OCI-LY1 (cell line): ENCODE measurements at regions not wholly inside any gene's neighbourhood (a gene's known extent, or its start where the extent isn't known, plus 50 kb on each side); places are given as distances from the start of the nearest gene placed in this dataset.

ENCODE experiments used
- H2AFZ ChIP-seq: fragments of 200-600 bp; sonication (generic), shearing (Covaris generic); 2 replicates; pipeline ENCODE4 v1.6.0; 2014; ENCODE audit warnings: antibody characterized with exemption, mild to moderate bottlenecking, low read length
- H3F3A ChIP-seq: fragments of 200-600 bp; sonication (generic), shearing (Covaris generic); 2 replicates; pipeline ENCODE4 v1.6.0; 2014; ENCODE audit warnings: mild to moderate bottlenecking, antibody characterized with exemption, low read length, moderate library complexity; ENCODE audit not compliant: insufficient read depth
- H3K27ac ChIP-seq: fragments of 200-600 bp; sonication (generic); 2 replicates; pipeline ENCODE4 v1.5.1; 2014; ENCODE audit warnings: low read length, mixed run types, mild to moderate bottlenecking, low read depth; ENCODE audit not compliant: poor library complexity, severe bottlenecking
- H3K27me3 ChIP-seq: fragments of 200-600 bp; sonication (generic); 2 replicates; pipeline ENCODE4 v1.6.0; 2014; ENCODE audit warnings: antibody characterized with exemption, mild to moderate bottlenecking, low read length, moderate library complexity; ENCODE audit not compliant: insufficient read depth
- H3K36me3 ChIP-seq: fragments of 200-600 bp; sonication (generic); 2 replicates; pipeline ENCODE4 v1.6.1; 2014; ENCODE audit warnings: mild to moderate bottlenecking, antibody characterized with exemption, low read length, moderate library complexity, mixed read lengths; ENCODE audit not compliant: insufficient read depth
- H3K4me1 ChIP-seq: fragments of 200-600 bp; sonication (generic); 2 replicates; pipeline ENCODE4 v1.5.1; 2014; ENCODE audit warnings: mild to moderate bottlenecking, low read length, moderate library complexity; ENCODE audit not compliant: insufficient read depth, severe bottlenecking
- H3K4me2 ChIP-seq: fragments of 200-600 bp; sonication (generic), shearing (Covaris generic); 2 replicates; pipeline ENCODE4 v1.6.1; 2014; ENCODE audit warnings: low read length
- H3K4me3 ChIP-seq: fragments of 200-600 bp; sonication (generic); 2 replicates; pipeline ENCODE4 v1.5.1; 2014; ENCODE audit warnings: low read length, low read depth, mild to moderate bottlenecking, mixed read lengths; ENCODE audit not compliant: poor library complexity, severe bottlenecking
- H3K79me2 ChIP-seq: fragments of 200-600 bp; shearing (Covaris generic); 2 replicates; pipeline ENCODE4 v1.6.1; 2016; ENCODE audit warnings: mixed run types, low read length, mixed read lengths; ENCODE audit not compliant: insufficient read depth
- H3K9ac ChIP-seq: fragments of 200-600 bp; sonication (generic), shearing (Covaris generic); 2 replicates; pipeline ENCODE4 v1.6.1; 2014; ENCODE audit warnings: mild to moderate bottlenecking, low read length, mixed read lengths
- H3K9me2 ChIP-seq: fragments of 200-600 bp; sonication (generic), shearing (Covaris generic); 2 replicates; pipeline ENCODE4 v1.6.1; 2014; ENCODE audit warnings: low read depth, mild to moderate bottlenecking, low read length, mixed read lengths
- H3K9me3 ChIP-seq: fragments of 200-600 bp; shearing (Covaris generic); 2 replicates; pipeline ENCODE4 v1.6.1; 2014; ENCODE audit warnings: low read length, mixed read lengths
- H4K20me1 ChIP-seq: fragments of 200-600 bp; sonication (generic), shearing (Covaris generic); 2 replicates; pipeline ENCODE4 v1.6.0; 2016; ENCODE audit warnings: mild to moderate bottlenecking, low read length; ENCODE audit not compliant: insufficient read depth
- CTCF ChIP-seq: fragments of 200-600 bp; sonication (generic), shearing (Covaris generic); IDR thresholded peaks from 2 replicates; pipeline ENCODE4 v1.5.1; 2017; ENCODE audit warnings: mild to moderate bottlenecking, antibody characterized with exemption, low read length, moderate library complexity, mixed read lengths
- EZH2 ChIP-seq: fragments of 200-600 bp; sonication (generic), shearing (Covaris generic); IDR thresholded peaks from 2 replicates; pipeline ENCODE4 v1.8.0; 2017; ENCODE audit warnings: borderline replicate concordance, mixed run types, mild to moderate bottlenecking, antibody characterized with exemption, low read length, moderate library complexity, mixed read lengths

GRCh38 chr7:155229548-155230168 lies 68.0 kb upstream of the INSIG1 start:
- Histone ChIP-seq H3K27ac (no peak overlapping the region), H3K4me2 (no peak overlapping the region), H3F3A (no peaks in the 10 kb centered on the region), H3K9me3 (no peaks in the 10 kb centered on the region), H3K36me3 (no peaks in the 10 kb centered on the region), H3K27me3 (peaks cover 24% of the 10 kb centered on the region), H3K79me2 (no peaks in the 10 kb centered on the region), H3K9ac (no peak overlapping the region), H3K4me3 (no peak overlapping the region), H3K4me1 (no peaks in the 10 kb centered on the region), H4K20me1 (no peaks in the 10 kb centered on the region), H2AFZ (no peak overlapping the region), H3K9me2 (no peaks in the 10 kb centered on the region)
- TF ChIP-seq EZH2 (no peak), CTCF (no peak)

- Histone ChIP-seq H3F3A (no peaks in the 10 kb centered on the region), H3K4me3 (no peak overlapping the region), H3K9me2 (no peaks in the 10 kb centered on the region), H3K36me3 (no peaks in the 10 kb centered on the region), H3K27ac (no peak overlapping the region), H2AFZ (no peak overlapping the region), H3K4me1 (no peaks in the 10 kb centered on the region), H3K9me3 (no peaks in the 10 kb centered on the region), H4K20me1 (no peaks in the 10 kb centered on the region), H3K4me2 (no peak overlapping the region), H3K9ac (no peak overlapping the region), H3K79me2 (no peaks in the 10 kb centered on the region), H3K27me3 (peaks cover 24% of the 10 kb centered on the region)
- TF ChIP-seq EZH2 (no peak), CTCF (no peak)
These were observed 67.5 kb upstream of the INSIG1 start for GRCh38 chr7:155230169-155230593.

- peaks cover 16% of the 10 kb centered on the region for H3K27me3 ChIP-seq
- no peaks in the 10 kb centered on the region for H3K9me2 ChIP-seq
- H3K36me3 ChIP-seq = no peaks in the 10 kb centered on the region
- H3K9ac ChIP-seq = no peak overlapping the region
- no peak overlapping the region for H3K4me2 ChIP-seq
- H2AFZ ChIP-seq = no peak overlapping the region
- no peaks in the 10 kb centered on the region for H3F3A ChIP-seq
- no peak overlapping the region for H3K27ac ChIP-seq
- H3K4me3 ChIP-seq = no peak overlapping the region
- no peak for TF ChIP-seq CTCF
- TF ChIP-seq EZH2 = no peak
- no peaks in the 10 kb centered on the region for H4K20me1 ChIP-seq
- no peaks in the 10 kb centered on the region for H3K79me2 ChIP-seq
- no peaks in the 10 kb centered on the region for H3K4me1 ChIP-seq
- H3K9me3 ChIP-seq = no peaks in the 10 kb centered on the region
These were observed 66.4 kb upstream of the INSIG1 start for GRCh38 chr7:155231241-155231800.
